HFFc6 (cell line): ENCODE measurements at regions not wholly inside any gene's neighbourhood (a gene's known extent, or its start where the extent isn't known, plus 50 kb on each side); places are given as distances from the start of the nearest gene placed in this dataset.

ENCODE experiments used
- DNase-seq: peaks from one replicate; pipeline ENCODE4 v3.0.0-alpha.2; 2018
- H3K27ac Mint-ChIP-seq: 2 replicates; pipeline ENCODE4 v1.8.0; 2020; ENCODE audit warnings: mild to moderate bottlenecking, mixed read lengths
- H3K27me3 Mint-ChIP-seq: 2 replicates; pipeline ENCODE4 v1.8.0; 2021; ENCODE audit warnings: mild to moderate bottlenecking, moderate library complexity, mixed read lengths; ENCODE audit not compliant: insufficient read depth
- H3K36me3 Mint-ChIP-seq: 2 replicates; pipeline ENCODE4 v1.8.0; 2021; ENCODE audit warnings: low read depth, mixed read lengths
- H3K4me1 Mint-ChIP-seq: 2 replicates; pipeline ENCODE4 v1.8.0; 2020; ENCODE audit warnings: low read depth, mixed read lengths
- H3K4me3 Mint-ChIP-seq: 2 replicates; pipeline ENCODE4 v1.8.0; 2020; ENCODE audit warnings: mild to moderate bottlenecking, moderate library complexity, mixed read lengths
- H3K9me3 Mint-ChIP-seq: 2 replicates; pipeline ENCODE4 v1.8.0; 2020; ENCODE audit warnings: mild to moderate bottlenecking, mixed read lengths
- TF ChIP-seq, protein P1 (sequence below): fragments of 200-600 bp; sonication (generic); IDR thresholded peaks from 2 replicates; pipeline ENCODE4 v1.5.0; 2021; ENCODE audit warnings: antibody characterized with exemption, mild to moderate bottlenecking

- TF ChIP-seq, protein P1, sequence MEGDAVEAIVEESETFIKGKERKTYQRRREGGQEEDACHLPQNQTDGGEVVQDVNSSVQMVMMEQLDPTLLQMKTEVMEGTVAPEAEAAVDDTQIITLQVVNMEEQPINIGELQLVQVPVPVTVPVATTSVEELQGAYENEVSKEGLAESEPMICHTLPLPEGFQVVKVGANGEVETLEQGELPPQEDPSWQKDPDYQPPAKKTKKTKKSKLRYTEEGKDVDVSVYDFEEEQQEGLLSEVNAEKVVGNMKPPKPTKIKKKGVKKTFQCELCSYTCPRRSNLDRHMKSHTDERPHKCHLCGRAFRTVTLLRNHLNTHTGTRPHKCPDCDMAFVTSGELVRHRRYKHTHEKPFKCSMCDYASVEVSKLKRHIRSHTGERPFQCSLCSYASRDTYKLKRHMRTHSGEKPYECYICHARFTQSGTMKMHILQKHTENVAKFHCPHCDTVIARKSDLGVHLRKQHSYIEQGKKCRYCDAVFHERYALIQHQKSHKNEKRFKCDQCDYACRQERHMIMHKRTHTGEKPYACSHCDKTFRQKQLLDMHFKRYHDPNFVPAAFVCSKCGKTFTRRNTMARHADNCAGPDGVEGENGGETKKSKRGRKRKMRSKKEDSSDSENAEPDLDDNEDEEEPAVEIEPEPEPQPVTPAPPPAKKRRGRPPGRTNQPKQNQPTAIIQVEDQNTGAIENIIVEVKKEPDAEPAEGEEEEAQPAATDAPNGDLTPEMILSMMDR: no peak
- H3K27ac Mint-ChIP-seq: no peak overlapping the region
- H3K36me3 Mint-ChIP-seq: 0 out of 2 replicates have a peak, but pooled peaks cover 7% of the 10 kb centered on the region
- no peak for DNase-seq
- no peaks in the 10 kb centered on the region for H3K9me3 Mint-ChIP-seq
- peaks cover 25% of the 10 kb centered on the region for H3K27me3 Mint-ChIP-seq
- H3K4me3 Mint-ChIP-seq: no peak overlapping the region
- peaks cover 26% of the 10 kb centered on the region for H3K4me1 Mint-ChIP-seq
Observed at GRCh38 chr10:93146336-93146735, 72.6 kb downstream of the CYP26A1 start.

DNA sequence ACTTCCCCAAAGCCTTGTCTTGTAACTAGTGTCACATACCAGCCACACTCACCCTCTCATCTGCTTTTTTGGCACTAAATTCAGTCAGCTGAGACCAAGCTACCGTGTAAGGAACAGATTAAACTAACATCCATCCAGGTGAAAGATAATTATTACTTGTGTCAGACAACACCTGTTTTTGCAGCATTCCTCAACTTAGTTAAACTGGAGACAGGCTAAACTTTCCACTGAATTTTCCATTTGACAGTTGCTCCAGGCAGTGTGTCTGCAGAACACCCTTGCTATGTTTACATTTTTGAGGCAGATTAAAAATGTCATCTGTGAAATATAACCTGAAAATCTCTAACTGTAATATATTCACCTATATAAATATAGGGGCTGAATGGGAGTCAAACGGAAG is 73.6 kb downstream of the CYP26A1 start:
- no peak overlapping the region for H3K27ac Mint-ChIP-seq
- H3K36me3 Mint-ChIP-seq: 0 out of 2 replicates have a peak, but pooled peaks cover 7% of the 10 kb centered on the region
- DNase-seq: no peak
- H3K4me3 Mint-ChIP-seq: no peak overlapping the region
- H3K4me1 Mint-ChIP-seq: peaks cover 36% of the 10 kb centered on the region
- TF ChIP-seq, protein P1: no peak
- H3K9me3 Mint-ChIP-seq: no peaks in the 10 kb centered on the region
- H3K27me3 Mint-ChIP-seq: peaks cover 25% of the 10 kb centered on the region

DNA sequence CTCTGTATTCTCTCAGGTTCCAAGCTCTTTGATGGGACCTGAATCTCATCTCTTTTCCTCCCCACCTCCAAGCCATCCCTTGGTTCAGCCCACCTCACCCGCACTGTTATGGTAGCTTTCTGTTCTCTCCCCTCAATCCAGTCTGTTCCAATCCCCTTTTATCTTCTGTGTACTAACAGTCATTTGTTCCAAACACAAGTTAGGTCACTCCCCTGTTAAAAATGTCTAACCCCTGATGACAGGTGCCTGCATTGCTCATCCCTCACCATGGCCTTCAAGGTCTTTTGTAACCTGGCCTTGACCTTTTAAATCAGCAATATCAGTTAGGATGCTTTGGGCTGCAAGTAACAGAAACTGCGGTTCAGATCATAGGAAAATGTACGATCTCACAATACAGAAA is 74.8 kb downstream of the CYP26A1 start:
- DNase-seq: no peak
- Mint-ChIP-seq H3K4me3 (no peak overlapping the region), H3K27ac (no peak overlapping the region), H3K4me1 (peaks cover 41% of the 10 kb centered on the region), H3K9me3 (no peaks in the 10 kb centered on the region), H3K36me3 (0 out of 2 replicates have a peak, but pooled peaks cover 7% of the 10 kb centered on the region), H3K27me3 (peaks cover 23% of the 10 kb centered on the region)
- TF ChIP-seq, protein P1: no peak

DNA sequence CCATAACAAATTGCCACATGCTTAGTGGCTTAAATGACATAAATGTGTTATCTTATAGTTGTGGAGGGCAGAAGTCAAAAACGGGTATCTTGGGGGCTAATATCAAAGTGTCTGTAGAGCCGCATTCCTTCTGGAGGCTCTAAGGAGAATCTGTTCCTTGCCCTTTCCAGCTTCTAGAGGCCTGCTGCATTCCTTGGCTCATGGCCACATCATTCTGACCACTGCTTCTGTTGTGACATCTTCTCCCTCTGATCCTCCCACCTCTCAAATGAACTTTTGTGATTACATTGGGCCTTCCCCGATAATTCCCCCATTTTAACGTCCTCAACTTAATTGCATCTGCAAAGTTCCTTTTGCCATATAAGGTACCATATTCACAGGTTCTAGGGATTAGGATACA is 76.1 kb downstream of the CYP26A1 start:
- no peak for DNase-seq
- Mint-ChIP-seq H3K27ac (no peak overlapping the region), H3K27me3 (peaks cover 12% of the 10 kb centered on the region)

DNA sequence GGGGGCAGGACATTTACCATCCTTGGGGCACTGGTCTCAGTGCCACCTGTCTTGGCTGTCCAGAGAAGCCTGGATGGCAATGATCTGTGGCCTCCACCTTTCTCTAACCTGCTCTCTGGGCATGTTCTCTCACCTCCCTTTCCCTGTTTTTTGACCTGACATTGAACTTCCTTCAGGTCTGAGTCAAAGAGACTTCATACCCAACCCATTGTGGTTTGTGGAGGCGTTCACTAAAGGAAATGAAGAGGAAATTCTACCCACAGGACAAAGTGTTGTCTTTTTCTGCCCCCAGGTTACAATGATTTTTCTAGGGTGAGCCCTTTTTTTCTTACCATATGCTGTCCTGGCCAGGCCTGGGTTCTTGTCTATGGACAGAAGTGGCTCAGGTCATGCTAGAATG is 76.6 kb downstream of the CYP26A1 start:
- Mint-ChIP-seq H3K4me1 (peaks cover 47% of the 10 kb centered on the region), H3K9me3 (no peaks in the 10 kb centered on the region), H3K4me3 (no peak overlapping the region), H3K27me3 (peaks cover 8% of the 10 kb centered on the region), H3K27ac (no peak overlapping the region), H3K36me3 (peaks cover 9% of the 10 kb centered on the region)
- TF ChIP-seq, protein P1: no peak
- peak; percentile 17 for DNase-seq

More for the DNA sequence above, 76.1 kb downstream of the CYP26A1 start:
- peaks cover 45% of the 10 kb centered on the region for H3K4me1 Mint-ChIP-seq
- TF ChIP-seq, protein P1: no peak
- H3K4me3 Mint-ChIP-seq: no peak overlapping the region
- 0 out of 2 replicates have a peak, but pooled peaks cover 7% of the 10 kb centered on the region for H3K36me3 Mint-ChIP-seq
- no peaks in the 10 kb centered on the region for H3K9me3 Mint-ChIP-seq
